Adrenal gland (tissue), 9 donors: ENCODE measurements at regions not wholly inside any gene's neighbourhood (a gene's known extent, or its start where the extent isn't known, plus 50 kb on each side); places are given as distances from the start of the nearest gene placed in this dataset.

Experiments
- DNase-seq, 7 donors: peaks; one replicate each; pipeline ENCODE4 v3.0.0-alpha.2; 2019 to 2020
- H3K27ac ChIP-seq, 5 donors: fragments of 200-600 bp; sonication (generic) in 4 of 5; 1 replicate in 3 of 5; 2 replicates in 2 of 5; pipeline versions ENCODE4 v1.5.1 to v1.8.0; 2016 to 2020; ENCODE audit warnings: mild to moderate bottlenecking in 1 of 5
- H3K27me3 ChIP-seq: fragments of 200-600 bp; 2 replicates; pipeline ENCODE4 v1.8.0; 2021
- H3K36me3 ChIP-seq, 2 donors: fragments of 200-600 bp; replicated peaks in 1 of 2; 1 replicate in 1 of 2; 2 replicates in 1 of 2; pipeline versions ENCODE4 v1.5.1 to v1.8.0; 2018 to 2022
- H3K4me1 ChIP-seq, 2 donors: fragments of 200-600 bp; replicated peaks in 1 of 2; 1 replicate in 1 of 2; 2 replicates in 1 of 2; pipeline versions ENCODE4 v1.5.1 to v1.8.0; 2018 to 2021
- H3K4me3 ChIP-seq, 4 donors: fragments of 200-600 bp; sonication (generic) in 3 of 4; one replicate each; pipeline ENCODE4 v1.5.1; 2016 to 2018
- H3K9me3 ChIP-seq, 3 donors: fragments of 200-600 bp; sonication (generic) in 1 of 3; replicated peaks in 1 of 3; 1 replicate in 2 of 3; 2 replicates in 1 of 3; pipeline versions ENCODE4 v1.5.1 to v1.8.0; 2016 to 2021
- POLR2A ChIP-seq, 2 donors: fragments of 450-650 bp; IDR thresholded peaks; one replicate each; pipeline ENCODE4 v1.6.1; 2017; ENCODE audit warnings: antibody characterized with exemption in 2 of 2, mild to moderate bottlenecking in 2 of 2, moderate library complexity in 1 of 2
- WGBS, 4 donors: extraction: QIAGEN DNeasy Blood & Tissue Kit in 2 of 4; methylation state at CpG; one replicate each; pipeline versions ENCODE4 v1.1.5 to v1.1.7; 2013 to 2017; 5-methylcytosine and 5-hydroxymethylcytosine counted together
- intact Hi-C, 2 donors: fragments of 100-400 bp; cut with DNase I; formaldehyde crosslinking; loops; one replicate each; pipeline versions ENCODE4 v1.14.1 to v1.15.0; 2022 to 2023
- TF ChIP-seq, protein P1 (sequence below), 6 experiments: fragments of 450-650 bp in 4 of 6; fragments of 200-600 bp in 2 of 6; sonication (generic) in 1 of 6; IDR thresholded peaks; 1 replicate in 5 of 6; 2 replicates in 1 of 6; pipeline versions ENCODE4 v1.5.1 to v1.8.0; 2016 to 2021; ENCODE audit warnings: antibody characterized with exemption in 6 of 6, mild to moderate bottlenecking in 2 of 6, moderate library complexity in 1 of 6
- donor health status: healthy with polysubstance abuse.
- donor health status: Bipolar disorder and iron deficiency.
- donor health status: DM: yes; HTN: yes; CAD: no.
- donor health status: DM: no; HTN: no; CAD: no.
- donor health status: DM: no; HTN: no; CAD: no.

DNA sequence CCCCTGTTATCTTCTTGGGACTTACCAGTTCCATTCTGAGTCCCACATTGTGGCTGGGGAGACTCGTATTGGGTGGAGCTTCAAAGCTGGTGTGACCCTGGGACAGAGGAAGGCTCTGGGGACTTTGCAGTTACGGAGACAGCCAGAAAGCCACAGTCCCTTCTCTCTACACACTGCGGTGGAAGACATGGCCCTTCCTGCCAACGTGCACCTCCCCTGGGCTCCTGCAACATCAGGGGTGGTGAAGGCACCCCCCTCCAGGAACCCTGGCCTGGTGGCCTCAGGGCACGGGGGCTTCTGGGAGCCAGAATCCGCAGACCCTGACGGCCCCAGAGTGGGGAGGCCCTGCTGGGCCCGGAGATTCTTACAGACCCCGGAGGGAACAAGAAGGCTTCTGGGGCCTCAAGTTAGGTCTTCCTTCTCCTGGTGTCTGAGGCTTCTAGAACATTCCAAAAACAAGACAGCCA is 113.0 kb downstream of the SIK1 start:
- Histone ChIP-seq H3K4me3 (no peak overlapping the region), H3K9me3 (no peaks in the 10 kb centered on the region), H3K36me3 (no peaks in the 10 kb centered on the region), H3K27ac (no peak overlapping the region), H3K27me3 (no peaks in the 10 kb centered on the region), H3K4me1 (no peaks in the 10 kb centered on the region)
- DNase-seq = no peak
- TF ChIP-seq, protein P1, sequence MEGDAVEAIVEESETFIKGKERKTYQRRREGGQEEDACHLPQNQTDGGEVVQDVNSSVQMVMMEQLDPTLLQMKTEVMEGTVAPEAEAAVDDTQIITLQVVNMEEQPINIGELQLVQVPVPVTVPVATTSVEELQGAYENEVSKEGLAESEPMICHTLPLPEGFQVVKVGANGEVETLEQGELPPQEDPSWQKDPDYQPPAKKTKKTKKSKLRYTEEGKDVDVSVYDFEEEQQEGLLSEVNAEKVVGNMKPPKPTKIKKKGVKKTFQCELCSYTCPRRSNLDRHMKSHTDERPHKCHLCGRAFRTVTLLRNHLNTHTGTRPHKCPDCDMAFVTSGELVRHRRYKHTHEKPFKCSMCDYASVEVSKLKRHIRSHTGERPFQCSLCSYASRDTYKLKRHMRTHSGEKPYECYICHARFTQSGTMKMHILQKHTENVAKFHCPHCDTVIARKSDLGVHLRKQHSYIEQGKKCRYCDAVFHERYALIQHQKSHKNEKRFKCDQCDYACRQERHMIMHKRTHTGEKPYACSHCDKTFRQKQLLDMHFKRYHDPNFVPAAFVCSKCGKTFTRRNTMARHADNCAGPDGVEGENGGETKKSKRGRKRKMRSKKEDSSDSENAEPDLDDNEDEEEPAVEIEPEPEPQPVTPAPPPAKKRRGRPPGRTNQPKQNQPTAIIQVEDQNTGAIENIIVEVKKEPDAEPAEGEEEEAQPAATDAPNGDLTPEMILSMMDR (IDR thresholded peaks at IDR 0.05) = no peak
- no peak for TF ChIP-seq POLR2A (IDR thresholded peaks at IDR 0.05)
- WGBS, 4 donors = 82 to 90% (median 87%) methylated on average over 2 to 9 of the region's 9 CpGs
- intact Hi-C loops = no loop called here

DNA sequence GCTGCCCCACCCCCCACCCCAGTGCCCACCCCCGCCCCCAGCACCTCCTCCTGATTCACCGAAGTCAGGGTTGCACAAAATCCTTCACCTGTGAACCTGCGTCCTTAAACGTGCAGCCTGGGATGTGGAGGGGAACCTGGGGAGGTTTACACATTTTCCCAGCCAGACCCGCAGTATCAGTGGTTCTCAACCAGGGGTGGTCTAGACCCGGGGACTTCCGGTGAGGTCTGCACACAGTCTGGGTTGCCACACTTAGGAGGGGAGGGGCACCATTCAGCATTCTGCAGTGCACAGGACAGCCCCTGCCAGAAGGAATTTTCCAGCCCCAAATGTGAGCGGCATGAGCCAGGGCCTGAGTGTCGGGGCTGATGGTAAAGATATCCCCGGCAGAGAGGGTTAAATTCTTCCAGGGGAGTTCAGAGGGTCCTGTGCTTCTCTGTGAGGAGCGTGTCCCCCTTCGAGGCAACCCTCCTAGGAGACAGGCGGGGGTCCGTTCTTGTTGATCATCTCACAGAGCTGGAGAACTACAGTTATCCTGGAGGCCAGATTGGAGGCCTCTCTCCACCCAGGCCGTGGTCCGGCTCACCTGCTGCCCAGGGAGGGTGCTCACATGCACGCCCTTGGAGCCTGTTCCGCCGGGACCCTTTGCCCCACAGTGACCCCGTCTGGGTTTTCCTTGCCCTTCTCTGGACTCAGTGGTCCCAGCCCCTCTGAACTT is 113.6 kb downstream of the SIK1 start:
- Histone ChIP-seq H3K27ac (no peak overlapping the region), H3K36me3 (no peaks in the 10 kb centered on the region), H3K27me3 (no peaks in the 10 kb centered on the region), H3K4me1 (no peaks in the 10 kb centered on the region), H3K9me3 (no peaks in the 10 kb centered on the region), H3K4me3 (no peak overlapping the region)
- TF ChIP-seq, protein P1 (IDR thresholded peaks at IDR 0.05) = no peak
- TF ChIP-seq POLR2A (IDR thresholded peaks at IDR 0.05) = no peak
- intact Hi-C loops = no loop called here
- WGBS, 4 donors = 77 to 86% (median 81%) methylated on average over 11 to 20 of the region's 20 CpGs
- no peak for DNase-seq

DNA sequence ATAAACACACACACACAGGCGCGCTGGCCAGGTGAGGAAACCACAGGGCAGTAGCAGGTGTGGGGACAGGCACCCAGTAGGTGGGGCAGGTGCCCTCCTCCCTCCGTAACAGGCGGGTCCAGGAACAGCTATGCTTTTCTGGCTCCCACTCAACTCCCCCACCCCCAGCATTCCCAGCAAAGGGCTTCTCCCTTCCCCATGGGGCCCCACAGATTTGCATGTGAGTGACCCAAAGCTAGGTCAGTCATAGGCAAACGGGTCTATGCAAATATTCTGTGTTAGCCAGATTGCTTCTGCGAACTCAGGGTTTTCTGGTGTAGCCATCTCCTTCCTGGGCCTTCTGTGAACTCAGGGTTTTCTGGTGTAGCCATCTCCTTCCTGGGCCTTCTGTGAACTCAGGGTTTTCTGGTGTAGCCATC is 114.2 kb downstream of the SIK1 start:
- no peaks in the 10 kb centered on the region for H3K27me3 ChIP-seq
- H3K36me3 ChIP-seq = no peaks in the 10 kb centered on the region
- H3K27ac ChIP-seq = no peak overlapping the region
- WGBS, 4 donors = 85 to 94% (median 86%) methylated on average over 6 of the region's 6 CpGs
- DNase-seq = no peak
- no peak for TF ChIP-seq POLR2A (IDR thresholded peaks at IDR 0.05)
- TF ChIP-seq, protein P1 (IDR thresholded peaks at IDR 0.05) = no peak
- no peaks in the 10 kb centered on the region for H3K9me3 ChIP-seq
- intact Hi-C loops = no loop called here
- H3K4me1 ChIP-seq = no peaks in the 10 kb centered on the region
- no peak overlapping the region for H3K4me3 ChIP-seq

DNA sequence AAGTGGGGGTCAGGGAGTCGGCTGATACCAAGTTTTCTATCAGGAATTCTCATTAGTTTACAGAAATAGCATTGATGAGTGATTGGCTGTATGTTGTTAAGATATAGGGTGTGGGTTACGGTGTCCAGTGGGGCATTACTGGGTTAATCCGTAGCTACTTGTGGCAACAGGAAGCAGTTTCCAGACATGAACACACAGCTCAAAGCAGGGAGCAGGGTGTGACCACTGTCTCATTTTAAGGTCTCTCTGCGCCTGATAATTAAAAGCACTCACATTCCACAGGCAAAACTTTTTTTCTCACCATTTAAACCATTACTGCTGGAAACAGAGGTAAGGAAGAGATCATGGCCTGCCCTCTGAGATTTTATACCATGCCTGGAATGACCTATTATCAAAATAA is 114.9 kb downstream of the SIK1 start:
- TF ChIP-seq, protein P1 (IDR thresholded peaks at IDR 0.05) = no peak
- no peak for TF ChIP-seq POLR2A (IDR thresholded peaks at IDR 0.05)
- 71 to 94% (median 77%) methylated on average over 4 of the region's 4 CpGs for WGBS, 4 donors

More for the DNA sequence above, 114.9 kb downstream of the SIK1 start:
- H3K36me3 ChIP-seq = no peaks in the 10 kb centered on the region
- H3K4me1 ChIP-seq = no peaks in the 10 kb centered on the region
- no peaks in the 10 kb centered on the region for H3K27me3 ChIP-seq
- DNase-seq = no peak
- H3K4me3 ChIP-seq = no peak overlapping the region
- intact Hi-C loops = no loop called here
- no peak overlapping the region for H3K27ac ChIP-seq
- H3K9me3 ChIP-seq = no peaks in the 10 kb centered on the region
